OCI-LY7 (cell line): ENCODE measurements at regions not wholly inside any gene's neighbourhood (a gene's known extent, or its start where the extent isn't known, plus 50 kb on each side); places are given as distances from the start of the nearest gene placed in this dataset.

Experiments
- BruUV-seq: library from RNA; stranded (reverse); fragments of 400-500 nt; replicated peaks from 2 replicates; lab custom pipeline; 2021; lab: Mats Ljungman, UMichigan
- CTCF ChIA-PET: fragments of 300-600 bp; sonication (Branson Sonifier 250); formaldehyde crosslinking; loops from one replicate; lab custom pipeline; 2022; ENCODE audit warnings: antibody characterized with exemption; ENCODE audit not compliant: unreplicated experiment; lab: Charles Lee
- POLR2A ChIA-PET: fragments of 300-600 bp; sonication (Branson Sonifier 250); formaldehyde crosslinking; loops from one replicate; lab custom pipeline; 2022; ENCODE audit warnings: antibody characterized with exemption; lab: Charles Lee
- DNase-seq: peaks from one replicate; pipeline ENCODE4 v3.0.0-alpha.2; 2015; ENCODE audit warnings: low spot score
- H2AFZ ChIP-seq: fragments of 200-600 bp; sonication (generic), shearing (Covaris generic); 2 replicates; pipeline ENCODE4 v1.6.1; 2014; ENCODE audit warnings: mild to moderate bottlenecking, antibody characterized with exemption, low read length, moderate library complexity
- H3K27ac ChIP-seq: fragments of 200-600 bp; sonication (generic); 2 replicates; pipeline ENCODE4 v1.5.1; 2014; ENCODE audit warnings: mixed run types, low read depth, mild to moderate bottlenecking, moderate library complexity, low read length, inconsistent platforms; ENCODE audit not compliant: poor library complexity, severe bottlenecking
- H3K36me3 ChIP-seq: fragments of 200-600 bp; sonication (generic); 2 replicates; pipeline ENCODE4 v1.6.1; 2014; ENCODE audit warnings: mild to moderate bottlenecking, antibody characterized with exemption, low read length, moderate library complexity, mixed read lengths; ENCODE audit not compliant: insufficient read depth
- H3K4me1 ChIP-seq: fragments of 200-600 bp; sonication (generic); 2 replicates; pipeline ENCODE4 v1.5.1; 2014; ENCODE audit warnings: mild to moderate bottlenecking, low read length; ENCODE audit not compliant: insufficient read depth, poor library complexity, severe bottlenecking
- H3K4me2 ChIP-seq: fragments of 200-600 bp; sonication (generic); 2 replicates; pipeline ENCODE4 v1.6.1; 2014; ENCODE audit warnings: mild to moderate bottlenecking, low read length
- H3K4me3 ChIP-seq: fragments of 200-600 bp; sonication (generic); 2 replicates; pipeline ENCODE4 v1.5.1; 2014; ENCODE audit warnings: mild to moderate bottlenecking, low read depth, low read length; ENCODE audit not compliant: poor library complexity, severe bottlenecking
- H3K79me2 ChIP-seq: fragments of 200-600 bp; sonication (generic); 2 replicates; pipeline ENCODE4 v1.6.1; 2016; ENCODE audit warnings: low read depth, mild to moderate bottlenecking, low read length, moderate library complexity, mixed read lengths; ENCODE audit not compliant: insufficient read depth
- H3K9me2 ChIP-seq: fragments of 200-600 bp; sonication (generic); 2 replicates; pipeline ENCODE4 v1.6.1; 2016; ENCODE audit warnings: mild to moderate bottlenecking, low read length, mixed read lengths; ENCODE audit not compliant: insufficient read depth
- H3K9me3 ChIP-seq: fragments of 200-600 bp; sonication (generic); 2 replicates; pipeline ENCODE4 v1.6.1; 2014; ENCODE audit warnings: mild to moderate bottlenecking, mixed run types, low read length, mixed read lengths
- H4K20me1 ChIP-seq: fragments of 200-600 bp; sonication (generic); 2 replicates; pipeline ENCODE4 v1.6.1; 2014; ENCODE audit warnings: mild to moderate bottlenecking, antibody characterized with exemption, low read length, moderate library complexity, mixed read lengths; ENCODE audit not compliant: insufficient read depth
- EZH2phosphoT487 ChIP-seq: fragments of 200-600 bp; sonication (generic); IDR thresholded peaks from 2 replicates; pipeline ENCODE4 v1.6.1; 2018; ENCODE audit warnings: low read depth, borderline replicate concordance, mild to moderate bottlenecking, mixed run types, antibody characterized with exemption, low read length, moderate library complexity, mixed read lengths
- intact Hi-C: fragments of 100-400 bp; cut with micrococcal nuclease; formaldehyde crosslinking; loops from one replicate; pipeline ENCODE4 v1.10.0; 2022; ENCODE audit not compliant: unreplicated experiment
- TF ChIP-seq, protein P1 (sequence below): fragments of 200-600 bp; sonication (generic); conservative IDR thresholded peaks from 2 replicates; pipeline ENCODE4 v1.5.1; 2014; ENCODE audit warnings: mild to moderate bottlenecking, antibody characterized with exemption, low read length, moderate library complexity, mixed read lengths

DNA sequence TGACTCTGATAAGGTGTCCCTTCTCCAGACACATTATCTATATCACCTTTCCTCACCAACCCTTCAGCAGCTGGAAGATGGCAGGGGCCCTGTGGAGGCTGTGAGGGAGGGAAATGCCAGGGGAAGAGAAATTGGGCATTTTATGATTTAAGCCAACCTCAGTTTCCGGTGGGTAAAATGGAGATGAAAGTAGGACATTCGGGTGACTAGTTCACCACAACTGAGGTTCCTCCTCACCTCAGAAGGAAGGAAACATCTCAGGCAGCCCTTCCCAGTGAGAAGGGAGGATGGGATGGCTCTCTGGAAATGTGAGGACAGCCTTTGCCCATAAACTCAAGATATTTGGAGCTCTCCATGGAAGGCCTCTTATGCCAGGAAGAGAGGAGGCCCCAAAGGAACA is 251.5 kb downstream of the MID1IP1 start:
- TF ChIP-seq EZH2phosphoT487 = no peak
- TF ChIP-seq, protein P1, sequence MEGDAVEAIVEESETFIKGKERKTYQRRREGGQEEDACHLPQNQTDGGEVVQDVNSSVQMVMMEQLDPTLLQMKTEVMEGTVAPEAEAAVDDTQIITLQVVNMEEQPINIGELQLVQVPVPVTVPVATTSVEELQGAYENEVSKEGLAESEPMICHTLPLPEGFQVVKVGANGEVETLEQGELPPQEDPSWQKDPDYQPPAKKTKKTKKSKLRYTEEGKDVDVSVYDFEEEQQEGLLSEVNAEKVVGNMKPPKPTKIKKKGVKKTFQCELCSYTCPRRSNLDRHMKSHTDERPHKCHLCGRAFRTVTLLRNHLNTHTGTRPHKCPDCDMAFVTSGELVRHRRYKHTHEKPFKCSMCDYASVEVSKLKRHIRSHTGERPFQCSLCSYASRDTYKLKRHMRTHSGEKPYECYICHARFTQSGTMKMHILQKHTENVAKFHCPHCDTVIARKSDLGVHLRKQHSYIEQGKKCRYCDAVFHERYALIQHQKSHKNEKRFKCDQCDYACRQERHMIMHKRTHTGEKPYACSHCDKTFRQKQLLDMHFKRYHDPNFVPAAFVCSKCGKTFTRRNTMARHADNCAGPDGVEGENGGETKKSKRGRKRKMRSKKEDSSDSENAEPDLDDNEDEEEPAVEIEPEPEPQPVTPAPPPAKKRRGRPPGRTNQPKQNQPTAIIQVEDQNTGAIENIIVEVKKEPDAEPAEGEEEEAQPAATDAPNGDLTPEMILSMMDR = no peak
- H3K4me1 ChIP-seq = no peaks in the 10 kb centered on the region
- BruUV-seq = no TSS peak
- no peaks in the 10 kb centered on the region for H3K36me3 ChIP-seq
- no peak overlapping the region for H3K27ac ChIP-seq
- ChIA-PET CTCF (no interaction called here), POLR2A (no interaction called here)
- no peaks in the 10 kb centered on the region for H3K79me2 ChIP-seq
- no peaks in the 10 kb centered on the region for H4K20me1 ChIP-seq
- DNase-seq = no peak
- H3K4me3 ChIP-seq = no peak overlapping the region
- intact Hi-C loops = no loop called here
- no peak overlapping the region for H2AFZ ChIP-seq
- H3K9me3 ChIP-seq = no peaks in the 10 kb centered on the region
- H3K9me2 ChIP-seq = no peaks in the 10 kb centered on the region
- no peak overlapping the region for H3K4me2 ChIP-seq

DNA sequence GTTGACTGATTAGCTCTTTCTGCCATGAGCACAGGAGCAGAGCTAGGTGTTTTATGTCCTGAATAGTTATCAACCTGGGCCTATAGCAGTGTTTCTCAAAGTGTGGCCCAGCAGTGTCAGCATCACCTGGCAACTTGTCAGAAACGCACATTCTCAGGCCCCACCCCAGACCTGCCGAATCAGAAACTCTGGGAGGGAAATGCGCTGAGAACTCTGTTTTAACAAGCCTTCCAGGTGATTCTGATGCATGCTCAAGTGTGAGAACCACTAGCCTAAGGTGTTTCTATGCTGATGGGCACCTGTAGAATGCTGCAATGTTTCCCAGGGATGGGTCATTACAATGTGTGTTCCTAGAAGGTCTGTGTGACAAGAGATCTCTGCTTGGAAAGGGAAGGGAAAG is 257.5 kb downstream of the MID1IP1 start:
- CTCF ChIA-PET = no interaction called here
- Histone ChIP-seq H4K20me1 (no peaks in the 10 kb centered on the region), H3K27ac (no peak overlapping the region), H3K79me2 (no peaks in the 10 kb centered on the region), H3K9me2 (no peaks in the 10 kb centered on the region), H2AFZ (no peak overlapping the region), H3K4me2 (no peak overlapping the region), H3K4me3 (no peak overlapping the region), H3K4me1 (no peaks in the 10 kb centered on the region), H3K9me3 (no peaks in the 10 kb centered on the region), H3K36me3 (no peaks in the 10 kb centered on the region)
- no peak for TF ChIP-seq EZH2phosphoT487
- TF ChIP-seq, protein P1 = no peak
- POLR2A ChIA-PET = no interaction called here
- DNase-seq = no peak
- no TSS peak for BruUV-seq
- intact Hi-C loops = no loop called here

DNA sequence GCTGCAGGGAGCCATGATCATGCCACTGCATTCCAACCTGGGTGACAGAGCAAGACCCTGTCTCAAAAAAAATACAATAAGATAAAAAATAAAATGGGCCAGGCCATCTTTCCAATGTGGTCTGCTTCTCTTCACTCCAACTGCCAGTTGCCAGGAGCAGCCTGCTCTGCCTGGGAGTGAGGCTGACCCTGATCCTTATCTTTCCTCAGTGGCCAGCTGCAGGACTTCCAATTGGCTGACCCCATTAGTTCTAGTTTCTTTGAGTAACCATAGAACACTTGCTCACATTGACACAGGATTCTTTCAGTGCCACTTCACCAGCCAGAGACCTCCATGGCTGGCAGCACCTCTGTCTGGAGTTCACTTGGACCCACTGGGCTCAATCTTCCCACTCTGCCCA is 258.6 kb downstream of the MID1IP1 start:
- H2AFZ ChIP-seq = no peak overlapping the region
- POLR2A ChIA-PET = interaction anchor here (1.3 kb wide), 1 partner anchor 10 kb away, joined by 4 read pairs; no protein-coding TSS in a partner anchor
- no peaks in the 10 kb centered on the region for H4K20me1 ChIP-seq
- no TSS peak for BruUV-seq
- no peaks in the 10 kb centered on the region for H3K9me3 ChIP-seq
- no peaks in the 10 kb centered on the region for H3K9me2 ChIP-seq
- H3K79me2 ChIP-seq = no peaks in the 10 kb centered on the region
- H3K4me1 ChIP-seq = no peaks in the 10 kb centered on the region
- no peak overlapping the region for H3K27ac ChIP-seq
- H3K36me3 ChIP-seq = no peaks in the 10 kb centered on the region
- CTCF ChIA-PET = no interaction called here
- no peak overlapping the region for H3K4me3 ChIP-seq
- H3K4me2 ChIP-seq = no peak overlapping the region
- no peak for DNase-seq
- TF ChIP-seq EZH2phosphoT487 = no peak
- TF ChIP-seq, protein P1 = no peak
- intact Hi-C loops = no loop called here
